OCI-LY7 (cell line): ENCODE measurements at regions not wholly inside any gene's neighbourhood (a gene's known extent, or its start where the extent isn't known, plus 50 kb on each side); places are given as distances from the start of the nearest gene placed in this dataset.

Source experiments
- BruUV-seq: library from RNA; stranded (reverse); fragments of 400-500 nt; replicated peaks from 2 replicates; lab custom pipeline; 2021; lab: Mats Ljungman, UMichigan
- CTCF ChIA-PET: fragments of 300-600 bp; sonication (Branson Sonifier 250); formaldehyde crosslinking; loops from one replicate; lab custom pipeline; 2022; ENCODE audit warnings: antibody characterized with exemption; ENCODE audit not compliant: unreplicated experiment; lab: Charles Lee
- POLR2A ChIA-PET: fragments of 300-600 bp; sonication (Branson Sonifier 250); formaldehyde crosslinking; loops from one replicate; lab custom pipeline; 2022; ENCODE audit warnings: antibody characterized with exemption; lab: Charles Lee
- DNase-seq: peaks from one replicate; pipeline ENCODE4 v3.0.0-alpha.2; 2015; ENCODE audit warnings: low spot score
- H2AFZ ChIP-seq: fragments of 200-600 bp; sonication (generic), shearing (Covaris generic); 2 replicates; pipeline ENCODE4 v1.6.1; 2014; ENCODE audit warnings: mild to moderate bottlenecking, antibody characterized with exemption, low read length, moderate library complexity
- H3K27ac ChIP-seq: fragments of 200-600 bp; sonication (generic); 2 replicates; pipeline ENCODE4 v1.5.1; 2014; ENCODE audit warnings: mixed run types, low read depth, mild to moderate bottlenecking, moderate library complexity, low read length, inconsistent platforms; ENCODE audit not compliant: poor library complexity, severe bottlenecking
- H3K36me3 ChIP-seq: fragments of 200-600 bp; sonication (generic); 2 replicates; pipeline ENCODE4 v1.6.1; 2014; ENCODE audit warnings: mild to moderate bottlenecking, antibody characterized with exemption, low read length, moderate library complexity, mixed read lengths; ENCODE audit not compliant: insufficient read depth
- H3K4me1 ChIP-seq: fragments of 200-600 bp; sonication (generic); 2 replicates; pipeline ENCODE4 v1.5.1; 2014; ENCODE audit warnings: mild to moderate bottlenecking, low read length; ENCODE audit not compliant: insufficient read depth, poor library complexity, severe bottlenecking
- H3K4me2 ChIP-seq: fragments of 200-600 bp; sonication (generic); 2 replicates; pipeline ENCODE4 v1.6.1; 2014; ENCODE audit warnings: mild to moderate bottlenecking, low read length
- H3K4me3 ChIP-seq: fragments of 200-600 bp; sonication (generic); 2 replicates; pipeline ENCODE4 v1.5.1; 2014; ENCODE audit warnings: mild to moderate bottlenecking, low read depth, low read length; ENCODE audit not compliant: poor library complexity, severe bottlenecking
- H3K79me2 ChIP-seq: fragments of 200-600 bp; sonication (generic); 2 replicates; pipeline ENCODE4 v1.6.1; 2016; ENCODE audit warnings: low read depth, mild to moderate bottlenecking, low read length, moderate library complexity, mixed read lengths; ENCODE audit not compliant: insufficient read depth
- H3K9me2 ChIP-seq: fragments of 200-600 bp; sonication (generic); 2 replicates; pipeline ENCODE4 v1.6.1; 2016; ENCODE audit warnings: mild to moderate bottlenecking, low read length, mixed read lengths; ENCODE audit not compliant: insufficient read depth
- H3K9me3 ChIP-seq: fragments of 200-600 bp; sonication (generic); 2 replicates; pipeline ENCODE4 v1.6.1; 2014; ENCODE audit warnings: mild to moderate bottlenecking, mixed run types, low read length, mixed read lengths
- H4K20me1 ChIP-seq: fragments of 200-600 bp; sonication (generic); 2 replicates; pipeline ENCODE4 v1.6.1; 2014; ENCODE audit warnings: mild to moderate bottlenecking, antibody characterized with exemption, low read length, moderate library complexity, mixed read lengths; ENCODE audit not compliant: insufficient read depth
- EZH2phosphoT487 ChIP-seq: fragments of 200-600 bp; sonication (generic); IDR thresholded peaks from 2 replicates; pipeline ENCODE4 v1.6.1; 2018; ENCODE audit warnings: low read depth, borderline replicate concordance, mild to moderate bottlenecking, mixed run types, antibody characterized with exemption, low read length, moderate library complexity, mixed read lengths
- intact Hi-C: fragments of 100-400 bp; cut with micrococcal nuclease; formaldehyde crosslinking; loops from one replicate; pipeline ENCODE4 v1.10.0; 2022; ENCODE audit not compliant: unreplicated experiment
- TF ChIP-seq, protein P1 (sequence below): fragments of 200-600 bp; sonication (generic); conservative IDR thresholded peaks from 2 replicates; pipeline ENCODE4 v1.5.1; 2014; ENCODE audit warnings: mild to moderate bottlenecking, antibody characterized with exemption, low read length, moderate library complexity, mixed read lengths

DNA sequence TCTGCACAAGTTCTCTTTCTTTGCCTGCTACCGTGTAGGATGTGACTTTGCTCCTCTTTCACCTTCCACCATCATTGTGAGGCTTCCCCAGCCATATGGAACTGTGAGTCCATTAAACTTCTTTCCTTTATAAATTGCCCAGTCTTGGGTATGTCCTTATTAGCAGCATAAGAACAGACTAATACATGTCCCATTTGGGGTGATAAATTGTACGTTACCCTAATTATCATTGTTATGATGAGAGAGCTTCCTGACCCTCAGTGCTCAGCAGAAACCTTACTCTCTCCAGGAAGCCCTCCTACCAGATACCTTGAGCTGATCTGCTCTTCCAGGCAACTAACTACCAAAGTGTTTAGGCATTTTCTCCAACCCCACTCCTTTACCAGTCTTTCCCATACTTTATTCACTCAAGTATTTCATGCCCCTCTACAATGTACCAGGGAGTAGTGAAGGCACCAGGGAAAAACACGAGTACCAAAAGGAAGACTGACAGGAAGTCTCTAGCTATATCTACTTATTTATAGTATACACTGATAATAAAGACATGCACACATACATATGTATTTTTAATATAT lies 196.2 kb downstream of the MYCN start:
- no peaks in the 10 kb centered on the region for H4K20me1 ChIP-seq
- CTCF ChIA-PET: no interaction called here
- no peaks in the 10 kb centered on the region for H3K4me1 ChIP-seq
- H3K79me2 ChIP-seq: no peaks in the 10 kb centered on the region
- no TSS peak for BruUV-seq
- no peak overlapping the region for H2AFZ ChIP-seq
- H3K4me3 ChIP-seq: no peak overlapping the region
- no peaks in the 10 kb centered on the region for H3K9me3 ChIP-seq
- no peak overlapping the region for H3K27ac ChIP-seq
- no peaks in the 10 kb centered on the region for H3K36me3 ChIP-seq
- intact Hi-C loops: no loop called here
- H3K9me2 ChIP-seq: no peaks in the 10 kb centered on the region
- no peak overlapping the region for H3K4me2 ChIP-seq
- DNase-seq: no peak
- TF ChIP-seq, protein P1, sequence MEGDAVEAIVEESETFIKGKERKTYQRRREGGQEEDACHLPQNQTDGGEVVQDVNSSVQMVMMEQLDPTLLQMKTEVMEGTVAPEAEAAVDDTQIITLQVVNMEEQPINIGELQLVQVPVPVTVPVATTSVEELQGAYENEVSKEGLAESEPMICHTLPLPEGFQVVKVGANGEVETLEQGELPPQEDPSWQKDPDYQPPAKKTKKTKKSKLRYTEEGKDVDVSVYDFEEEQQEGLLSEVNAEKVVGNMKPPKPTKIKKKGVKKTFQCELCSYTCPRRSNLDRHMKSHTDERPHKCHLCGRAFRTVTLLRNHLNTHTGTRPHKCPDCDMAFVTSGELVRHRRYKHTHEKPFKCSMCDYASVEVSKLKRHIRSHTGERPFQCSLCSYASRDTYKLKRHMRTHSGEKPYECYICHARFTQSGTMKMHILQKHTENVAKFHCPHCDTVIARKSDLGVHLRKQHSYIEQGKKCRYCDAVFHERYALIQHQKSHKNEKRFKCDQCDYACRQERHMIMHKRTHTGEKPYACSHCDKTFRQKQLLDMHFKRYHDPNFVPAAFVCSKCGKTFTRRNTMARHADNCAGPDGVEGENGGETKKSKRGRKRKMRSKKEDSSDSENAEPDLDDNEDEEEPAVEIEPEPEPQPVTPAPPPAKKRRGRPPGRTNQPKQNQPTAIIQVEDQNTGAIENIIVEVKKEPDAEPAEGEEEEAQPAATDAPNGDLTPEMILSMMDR: no peak
- no peak for TF ChIP-seq EZH2phosphoT487
- POLR2A ChIA-PET: interaction anchor here (1.2 to 1.3 kb wide), 2 partner anchors 10 to 15 kb away, joined by 3 to 4 read pairs; no protein-coding TSS in a partner anchor

- Histone ChIP-seq H3K4me3 (no peak overlapping the region), H3K4me2 (no peak overlapping the region), H3K36me3 (no peaks in the 10 kb centered on the region), H3K27ac (no peak overlapping the region), H3K79me2 (no peaks in the 10 kb centered on the region), H3K9me3 (no peaks in the 10 kb centered on the region), H4K20me1 (no peaks in the 10 kb centered on the region), H3K4me1 (no peaks in the 10 kb centered on the region), H2AFZ (no peak overlapping the region), H3K9me2 (no peaks in the 10 kb centered on the region)
- CTCF ChIA-PET: no interaction called here
- DNase-seq: no peak
- POLR2A ChIA-PET: interaction anchor here (1.2 kb wide), 1 partner anchor 16 kb away, joined by 3 read pairs; no protein-coding TSS in a partner anchor
- no TSS peak for BruUV-seq
- TF ChIP-seq, protein P1: no peak
- TF ChIP-seq EZH2phosphoT487: no peak
- intact Hi-C loops: no loop called here
Observed at GRCh38 chr2:16135913-16136310, 195.6 kb downstream of the MYCN start.

GRCh38 chr2:16135196-16135912 lies 195.0 kb downstream of the MYCN start:
- Histone ChIP-seq H3K36me3 (no peaks in the 10 kb centered on the region), H3K9me3 (no peaks in the 10 kb centered on the region), H3K9me2 (no peaks in the 10 kb centered on the region), H2AFZ (no peak overlapping the region), H3K4me2 (no peak overlapping the region), H3K4me1 (no peaks in the 10 kb centered on the region), H3K27ac (no peak overlapping the region), H3K4me3 (no peak overlapping the region), H3K79me2 (no peaks in the 10 kb centered on the region), H4K20me1 (no peaks in the 10 kb centered on the region)
- DNase-seq: no peak
- TF ChIP-seq EZH2phosphoT487: no peak
- ChIA-PET CTCF (no interaction called here), POLR2A (interaction anchor here (1.2 kb wide), 1 partner anchor 16 kb away, joined by 3 read pairs; no protein-coding TSS in a partner anchor)
- BruUV-seq: no TSS peak
- intact Hi-C loops: no loop called here
